Psoas muscle (tissue), 7 donors: ENCODE measurements at regions not wholly inside any gene's neighbourhood (a gene's known extent, or its start where the extent isn't known, plus 50 kb on each side); places are given as distances from the start of the nearest gene placed in this dataset.
"Not testable (repeated sequence)": the region's sequence is repeated elsewhere in the genome, so short reads cannot be mapped to it uniquely, and the experiment has no call there.

Experiments
- ATAC-seq, 4 donors: fragments of 200-7000 bp; cut with Tn5 transposase; one replicate each; pipeline ENCODE4 v1.9.1; 2020; ENCODE audit warnings: moderate library complexity in 3 of 4, mild to moderate bottlenecking in 2 of 4
- DNase-seq, 2 donors: peaks; one replicate each; pipeline ENCODE4 v3.0.0-alpha.2; 2020
- H3K27ac ChIP-seq: fragments of 200-600 bp; one replicate; pipeline ENCODE4 v1.8.0; 2022
- H3K27me3 ChIP-seq, 3 donors: fragments of 200-600 bp in 1 of 3; one replicate each; pipeline versions ENCODE4 v1.6.1 to v1.8.0; 2013 to 2022; ENCODE audit warnings: low read length in 2 of 3, mild to moderate bottlenecking in 2 of 3, moderate library complexity in 1 of 3; ENCODE audit not compliant: insufficient read depth in 3 of 3
- H3K36me3 ChIP-seq, 2 donors: fragments of 200-600 bp in 1 of 2; one replicate each; pipeline versions ENCODE4 v1.6.1 to v1.8.0; 2013 to 2022; ENCODE audit warnings: low read depth in 1 of 2, mild to moderate bottlenecking in 1 of 2, moderate library complexity in 1 of 2; ENCODE audit not compliant: insufficient read depth in 1 of 2
- H3K4me1 ChIP-seq: fragments of 200-600 bp; one replicate; pipeline ENCODE4 v1.8.0; 2022
- H3K4me3 ChIP-seq: fragments of 200-600 bp; one replicate; pipeline ENCODE4 v1.8.0; 2022; ENCODE audit warnings: mild to moderate bottlenecking
- H3K9me3 ChIP-seq: fragments of 200-600 bp; one replicate; pipeline ENCODE4 v1.8.0; 2022
- WGBS, 3 donors: extraction: QIAGEN DNeasy Blood & Tissue Kit; methylation state at CpG; one replicate each; pipeline versions ENCODE4 v1.1.6 to v1.1.7; 2013; 5-methylcytosine and 5-hydroxymethylcytosine counted together
- intact Hi-C, 2 donors: fragments of 100-400 bp; cut with DNase I; formaldehyde crosslinking; loops; one replicate each; pipeline versions ENCODE4 v1.11.0 to v1.14.2; 2022
- TF ChIP-seq, protein P1 (sequence below): fragments of 200-600 bp; IDR thresholded peaks from one replicate; pipeline ENCODE4 v1.8.0; 2022; ENCODE audit warnings: antibody characterized with exemption
- donor health status: healthy with polysubstance abuse.
- donor health status: DM: no; HTN: no; CAD: no; lungs with moderate emphysema.
- donor health status: Bipolar disorder and iron deficiency.
- donor health status: healthy.
- donor health status: DM: yes; HTN: yes; CAD: no.
- donor health status: DM: no; HTN: no; CAD: no.
- donor health status: DM: yes; HTN: yes; CAD: no.

DNA sequence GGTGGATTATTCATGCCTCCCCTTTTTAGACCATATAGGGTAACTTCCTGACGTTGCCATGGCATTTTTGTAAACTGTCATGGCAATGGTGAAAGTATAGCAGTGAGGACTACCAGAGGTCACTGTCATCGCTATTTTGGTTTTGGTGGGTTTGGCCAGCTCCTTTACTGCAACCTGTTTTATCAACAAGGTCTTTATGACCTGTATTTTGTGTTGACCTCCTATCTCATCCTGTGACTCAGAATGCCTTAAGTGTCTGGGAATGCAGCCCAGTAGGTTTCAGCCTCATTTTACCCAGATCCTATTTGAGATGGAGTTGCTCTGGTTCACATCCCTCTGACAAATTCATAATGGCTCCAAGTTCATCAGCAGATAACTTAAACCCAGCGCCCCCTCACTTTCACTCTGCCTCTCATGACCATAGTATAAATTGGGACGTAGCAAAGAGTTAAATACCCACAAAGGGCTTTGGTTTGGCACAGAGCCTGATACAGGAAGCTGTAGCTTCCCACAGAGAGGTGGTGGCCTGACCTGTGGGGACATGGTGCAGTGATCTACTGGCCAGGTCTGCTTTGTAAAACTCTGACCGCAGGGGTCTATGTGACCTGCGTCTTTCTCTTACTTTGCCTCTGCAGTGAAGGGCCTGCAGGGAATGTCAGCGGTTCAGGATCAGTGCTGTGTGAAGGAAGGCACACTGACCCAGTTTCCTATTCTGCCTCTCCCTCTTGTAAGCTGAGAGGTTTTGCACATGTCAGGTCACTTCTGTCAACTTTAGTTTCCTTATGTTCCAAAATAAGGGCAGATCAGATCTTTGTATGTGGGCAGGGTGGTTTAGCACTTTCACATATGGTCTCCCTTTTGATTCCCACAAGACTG lies 78.1 kb upstream of the ZNF644 start:
- Histone ChIP-seq H3K36me3 (no peaks in the 10 kb centered on the region), H3K27me3 (no peaks in the 10 kb centered on the region), H3K4me3 (no peak overlapping the region), H3K4me1 (no peaks in the 10 kb centered on the region), H3K27ac (no peak overlapping the region), H3K9me3 (no peaks in the 10 kb centered on the region)
- DNase-seq, result no peak
- TF ChIP-seq, protein P1, sequence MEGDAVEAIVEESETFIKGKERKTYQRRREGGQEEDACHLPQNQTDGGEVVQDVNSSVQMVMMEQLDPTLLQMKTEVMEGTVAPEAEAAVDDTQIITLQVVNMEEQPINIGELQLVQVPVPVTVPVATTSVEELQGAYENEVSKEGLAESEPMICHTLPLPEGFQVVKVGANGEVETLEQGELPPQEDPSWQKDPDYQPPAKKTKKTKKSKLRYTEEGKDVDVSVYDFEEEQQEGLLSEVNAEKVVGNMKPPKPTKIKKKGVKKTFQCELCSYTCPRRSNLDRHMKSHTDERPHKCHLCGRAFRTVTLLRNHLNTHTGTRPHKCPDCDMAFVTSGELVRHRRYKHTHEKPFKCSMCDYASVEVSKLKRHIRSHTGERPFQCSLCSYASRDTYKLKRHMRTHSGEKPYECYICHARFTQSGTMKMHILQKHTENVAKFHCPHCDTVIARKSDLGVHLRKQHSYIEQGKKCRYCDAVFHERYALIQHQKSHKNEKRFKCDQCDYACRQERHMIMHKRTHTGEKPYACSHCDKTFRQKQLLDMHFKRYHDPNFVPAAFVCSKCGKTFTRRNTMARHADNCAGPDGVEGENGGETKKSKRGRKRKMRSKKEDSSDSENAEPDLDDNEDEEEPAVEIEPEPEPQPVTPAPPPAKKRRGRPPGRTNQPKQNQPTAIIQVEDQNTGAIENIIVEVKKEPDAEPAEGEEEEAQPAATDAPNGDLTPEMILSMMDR, result no peak
- intact Hi-C loops, result no loop called here
- WGBS, 3 donors, result 50 to 58% (median 52%) methylated on average over 7 of the region's 7 CpGs
- ATAC-seq, result peak in 2 of 4 donors; percentile 30 to 52

DNA sequence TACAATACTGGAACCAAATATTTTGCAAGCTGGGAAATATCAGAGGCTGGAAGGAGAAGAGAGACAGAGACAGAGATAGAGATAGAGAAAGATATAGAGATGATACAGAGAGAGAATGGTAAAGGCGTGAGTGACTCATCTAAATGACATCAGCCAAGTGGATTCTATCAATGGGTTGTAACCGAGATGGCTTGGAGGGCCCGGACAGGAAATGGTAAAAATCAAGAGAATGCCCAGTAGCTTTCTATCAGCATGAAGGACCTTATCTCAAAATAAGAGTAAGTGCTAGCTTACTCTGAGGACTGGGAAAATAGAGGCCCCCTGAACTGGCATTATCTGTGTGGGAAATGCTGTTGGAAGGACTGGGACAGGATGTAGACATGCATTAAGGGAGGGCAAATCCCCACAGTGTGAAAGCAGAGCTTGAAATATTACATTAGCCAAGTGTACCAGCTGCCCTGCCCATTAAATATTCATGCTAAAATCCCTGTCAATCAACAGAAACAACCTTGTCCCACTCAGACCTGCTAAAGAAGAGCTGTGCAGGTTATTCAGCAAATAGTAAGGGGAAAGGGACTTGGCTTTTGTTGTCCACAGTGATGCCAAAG lies 76.6 kb upstream of the ZNF644 start:
- TF ChIP-seq, protein P1, result no peak
- Histone ChIP-seq H3K36me3 (no peaks in the 10 kb centered on the region), H3K4me3 (no peak overlapping the region), H3K4me1 (no peaks in the 10 kb centered on the region), H3K9me3 (no peaks in the 10 kb centered on the region), H3K27me3 (no peaks in the 10 kb centered on the region), H3K27ac (no peak overlapping the region)
- 74 to 78% (median 77%) methylated on average over 3 of the region's 3 CpGs for WGBS, 3 donors
- ATAC-seq, result no peak
- intact Hi-C loops, result no loop called here
- no peak for DNase-seq

DNA sequence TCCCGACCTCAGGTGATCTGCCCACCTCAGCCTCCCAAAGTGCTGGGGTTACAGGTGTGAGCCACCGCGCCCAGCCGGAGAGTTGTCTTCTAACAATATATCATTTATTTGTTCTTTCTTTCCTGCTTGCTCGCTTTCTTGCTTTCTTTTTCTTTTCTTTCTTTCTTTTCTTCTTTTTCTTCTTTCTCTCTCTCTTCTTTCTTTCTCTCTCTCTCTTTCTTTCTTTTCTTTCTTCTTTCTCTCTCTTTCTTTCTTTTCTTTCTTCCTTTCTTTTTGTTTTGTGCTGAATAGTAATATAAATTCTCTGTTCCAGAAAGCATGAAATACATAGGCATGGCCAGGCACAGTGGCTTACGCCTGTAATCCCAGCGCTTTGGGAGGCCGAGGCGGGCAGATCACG lies 73.5 kb upstream of the ZNF644 start:
- DNase-seq, H3K4me1 ChIP-seq, H3K36me3 ChIP-seq, H3K27ac ChIP-seq, ATAC-seq, H3K27me3 ChIP-seq, H3K4me3 ChIP-seq, intact Hi-C loops, H3K9me3 ChIP-seq: not testable (repeated sequence)
- WGBS, 3 donors, result 89 to 96% (median 94%) methylated on average over 10 of the region's 10 CpGs

DNA sequence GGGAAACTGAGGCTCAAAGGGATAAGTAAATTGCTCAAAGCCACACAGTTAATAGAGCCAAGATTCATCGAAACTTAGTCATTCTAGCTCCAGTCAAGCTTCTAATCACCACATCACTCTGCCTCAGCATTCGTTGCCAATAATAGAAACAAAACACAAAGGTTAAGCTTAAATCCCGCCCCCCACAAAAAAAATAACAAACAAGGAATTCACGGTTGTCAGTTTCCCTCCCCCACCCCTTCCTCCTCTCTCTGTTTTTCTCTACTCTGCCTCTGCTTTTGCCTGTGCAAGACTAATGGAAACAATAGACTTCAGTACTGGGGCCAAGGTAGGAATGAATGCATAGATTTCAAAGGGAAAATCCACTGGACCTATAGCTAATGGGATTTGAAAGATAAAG lies 70.7 kb upstream of the ZNF644 start:
- TF ChIP-seq, protein P1, result no peak

DNA sequence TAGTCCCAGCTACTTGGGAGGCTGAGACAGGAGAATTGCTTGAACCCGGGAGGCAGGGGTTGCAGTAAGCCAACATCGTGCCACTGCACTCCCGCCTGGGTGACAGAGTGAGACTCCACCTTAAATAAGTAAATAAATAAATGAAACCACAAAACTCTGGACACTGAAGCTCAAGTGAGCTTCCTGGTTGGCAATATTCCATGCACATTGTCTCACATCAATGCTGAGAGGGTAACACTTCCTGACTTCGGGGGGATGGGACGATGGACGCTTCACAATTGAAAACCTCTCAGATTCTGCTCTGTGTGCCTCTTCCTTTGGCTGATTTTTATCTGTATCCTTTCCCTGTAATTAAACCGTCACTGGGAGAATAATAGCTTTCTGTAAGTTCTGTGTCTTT lies 70.0 kb upstream of the ZNF644 start:
- no peak overlapping the region for H3K27ac ChIP-seq

More for the DNA sequence above, 70.7 kb upstream of the ZNF644 start:
- H3K4me3 ChIP-seq, result no peak overlapping the region
- intact Hi-C loops, result no loop called here
- ATAC-seq (no peak), DNase-seq (no peak)
- WGBS, 3 donors, result 27 to 40% (median 32%) methylated on average over 4 of the region's 4 CpGs
- no peak overlapping the region for H3K27ac ChIP-seq
- peaks cover 5% of the 10 kb centered on the region for H3K9me3 ChIP-seq
- no peaks in the 10 kb centered on the region for H3K27me3 ChIP-seq
- H3K4me1 ChIP-seq, result no peaks in the 10 kb centered on the region
- no peaks in the 10 kb centered on the region for H3K36me3 ChIP-seq

More for the DNA sequence above, 70.0 kb upstream of the ZNF644 start:
- DNase-seq (no peak), ATAC-seq (no peak)
- Histone ChIP-seq H3K4me3 (no peak overlapping the region), H3K4me1 (no peaks in the 10 kb centered on the region), H3K36me3 (no peaks in the 10 kb centered on the region), H3K9me3 (peaks cover 5% of the 10 kb centered on the region), H3K27me3 (no peaks in the 10 kb centered on the region)
- 63 to 68% (median 65%) methylated on average over 7 of the region's 7 CpGs for WGBS, 3 donors
- TF ChIP-seq, protein P1, result no peak
- intact Hi-C loops, result no loop called here
